HEK293T (cell line): ENCODE measurements at regions not wholly inside any gene's neighbourhood (a gene's known extent, or its start where the extent isn't known, plus 50 kb on each side); places are given as distances from the start of the nearest gene placed in this dataset.

Experiments used
- BHLHE40 ChIP-seq: fragments of 450-650 bp; IDR thresholded peaks from 2 replicates; pipeline ENCODE4 v1.6.1; 2016; ENCODE audit warnings: mild to moderate bottlenecking, moderate library complexity, borderline replicate concordance
- CTBP1 ChIP-seq: fragments of 450-650 bp; IDR thresholded peaks from 2 replicates; pipeline ENCODE4 v1.6.1; 2016; ENCODE audit warnings: borderline replicate concordance
- ELF4 ChIP-seq: fragments of 450-650 bp; IDR thresholded peaks from 2 replicates; pipeline ENCODE4 v1.6.1; 2017; ENCODE audit warnings: antibody characterized with exemption
- FOXA1 ChIP-seq: fragments of 450-650 bp; IDR thresholded peaks from 2 replicates; pipeline ENCODE4 v1.6.1; 2016; ENCODE audit warnings: mild to moderate bottlenecking
- FOXK2 ChIP-seq: fragments of 450-650 bp; IDR thresholded peaks from 2 replicates; pipeline ENCODE4 v1.6.1; 2016; ENCODE audit warnings: mild to moderate bottlenecking
- FOXM1 ChIP-seq: fragments of 450-650 bp; IDR thresholded peaks from 2 replicates; pipeline ENCODE4 v1.6.1; 2017; ENCODE audit warnings: mild to moderate bottlenecking, borderline replicate concordance
- HDGF ChIP-seq: fragments of 450-650 bp; IDR thresholded peaks from 2 replicates; pipeline ENCODE4 v1.6.1; 2017; ENCODE audit warnings: antibody characterized with exemption, borderline replicate concordance
- LEF1 ChIP-seq: fragments of 450-650 bp; IDR thresholded peaks from 2 replicates; pipeline ENCODE4 v1.6.1; 2017; ENCODE audit warnings: mild to moderate bottlenecking, borderline replicate concordance
- NFRKB ChIP-seq: fragments of 450-650 bp; IDR thresholded peaks from 2 replicates; pipeline ENCODE4 v1.6.1; 2016; ENCODE audit warnings: mild to moderate bottlenecking, moderate library complexity
- PKNOX1 ChIP-seq: fragments of 450-650 bp; IDR thresholded peaks from 2 replicates; pipeline ENCODE4 v1.6.1; 2016
- SP1 ChIP-seq: fragments of 450-650 bp; IDR thresholded peaks from 2 replicates; pipeline ENCODE4 v1.6.1; 2017
- SUZ12 ChIP-seq: fragments of 450-650 bp; IDR thresholded peaks from 2 replicates; pipeline ENCODE4 v1.6.1; 2016; ENCODE audit warnings: mild to moderate bottlenecking
- TARDBP ChIP-seq: fragments of 450-650 bp; IDR thresholded peaks from 2 replicates; pipeline ENCODE4 v1.6.1; 2016
- ZNF384 ChIP-seq: fragments of 450-650 bp; IDR thresholded peaks from 2 replicates; pipeline ENCODE4 v1.6.1; 2016

DNA sequence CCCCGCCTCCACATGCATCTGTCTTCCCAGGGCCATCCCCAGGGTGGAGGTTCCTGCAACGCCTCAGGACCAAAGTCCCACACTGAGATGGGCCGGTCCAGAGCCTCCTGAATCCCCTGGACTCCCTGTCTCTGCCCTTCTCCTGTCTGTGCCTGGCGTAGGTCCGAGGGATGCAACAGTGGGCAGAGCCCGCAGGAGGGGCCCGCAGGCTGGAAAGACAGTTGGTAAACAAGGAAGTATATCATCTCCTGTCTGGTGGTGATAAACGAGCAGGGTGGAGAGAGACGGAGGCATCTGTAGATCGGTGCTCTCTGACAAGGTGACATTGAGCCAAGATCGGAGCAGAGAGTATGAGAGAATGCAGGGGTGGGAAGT is 72.6 kb upstream of the RAB6C start:
- no peak for TF ChIP-seq ELF4
- TF ChIP-seq PKNOX1: no peak
- TF ChIP-seq FOXM1: no peak
- no peak for TF ChIP-seq FOXA1
- TF ChIP-seq SUZ12: no peak
- TF ChIP-seq TARDBP: no peak
- TF ChIP-seq BHLHE40: no peak
- TF ChIP-seq FOXK2: no peak
- no peak for TF ChIP-seq LEF1
- no peak for TF ChIP-seq SP1
- no peak for TF ChIP-seq ZNF384
- no peak for TF ChIP-seq NFRKB
- TF ChIP-seq CTBP1: no peak
- TF ChIP-seq HDGF: no peak
